HEK293T (cell line): ENCODE measurements at regions not wholly inside any gene's neighbourhood (a gene's known extent, or its start where the extent isn't known, plus 50 kb on each side); places are given as distances from the start of the nearest gene placed in this dataset.

ENCODE experiments used
- CTCF ChIA-PET: fragments of 350-600 bp; formaldehyde crosslinking; extraction: SDS; loops from one replicate; lab custom pipeline; 2021; ENCODE audit warnings: antibody characterized with exemption, inconsistent platforms; lab: Yijun Ruan, JAX
- POLR2A ChIA-PET: fragments of 350-600 bp; formaldehyde crosslinking; extraction: SDS; loops from one replicate; lab custom pipeline; 2020; ENCODE audit warnings: antibody characterized with exemption, inconsistent platforms; lab: Yijun Ruan, JAX
- DNase-seq: peaks from one replicate; pipeline ENCODE4 v3.0.0; 2012; ENCODE audit warnings: mixed read lengths; ENCODE audit errors: extremely low spot score
- ARNT ChIP-seq: fragments of 450-650 bp; IDR thresholded peaks from 2 replicates; pipeline ENCODE4 v1.6.1; 2017; ENCODE audit warnings: mild to moderate bottlenecking
- BHLHE40 ChIP-seq: fragments of 450-650 bp; IDR thresholded peaks from 2 replicates; pipeline ENCODE4 v1.6.1; 2016; ENCODE audit warnings: mild to moderate bottlenecking, moderate library complexity, borderline replicate concordance
- CTBP1 ChIP-seq: fragments of 450-650 bp; IDR thresholded peaks from 2 replicates; pipeline ENCODE4 v1.6.1; 2016; ENCODE audit warnings: borderline replicate concordance
- ELF4 ChIP-seq: fragments of 450-650 bp; IDR thresholded peaks from 2 replicates; pipeline ENCODE4 v1.6.1; 2017; ENCODE audit warnings: antibody characterized with exemption
- FOXA1 ChIP-seq: fragments of 450-650 bp; IDR thresholded peaks from 2 replicates; pipeline ENCODE4 v1.6.1; 2016; ENCODE audit warnings: mild to moderate bottlenecking
- FOXK2 ChIP-seq: fragments of 450-650 bp; IDR thresholded peaks from 2 replicates; pipeline ENCODE4 v1.6.1; 2016; ENCODE audit warnings: mild to moderate bottlenecking
- FOXM1 ChIP-seq: fragments of 450-650 bp; IDR thresholded peaks from 2 replicates; pipeline ENCODE4 v1.6.1; 2017; ENCODE audit warnings: mild to moderate bottlenecking, borderline replicate concordance
- HDGF ChIP-seq: fragments of 450-650 bp; IDR thresholded peaks from 2 replicates; pipeline ENCODE4 v1.6.1; 2017; ENCODE audit warnings: antibody characterized with exemption, borderline replicate concordance
- L3MBTL2 ChIP-seq: fragments of 450-650 bp; conservative IDR thresholded peaks from 2 replicates; pipeline ENCODE4 v1.6.1; 2016; ENCODE audit warnings: mild to moderate bottlenecking
- LEF1 ChIP-seq: fragments of 450-650 bp; IDR thresholded peaks from 2 replicates; pipeline ENCODE4 v1.6.1; 2017; ENCODE audit warnings: mild to moderate bottlenecking, borderline replicate concordance
- NFRKB ChIP-seq: fragments of 450-650 bp; IDR thresholded peaks from 2 replicates; pipeline ENCODE4 v1.6.1; 2016; ENCODE audit warnings: mild to moderate bottlenecking, moderate library complexity
- PKNOX1 ChIP-seq: fragments of 450-650 bp; IDR thresholded peaks from 2 replicates; pipeline ENCODE4 v1.6.1; 2016
- SP1 ChIP-seq: fragments of 450-650 bp; IDR thresholded peaks from 2 replicates; pipeline ENCODE4 v1.6.1; 2017
- SUZ12 ChIP-seq: fragments of 450-650 bp; IDR thresholded peaks from 2 replicates; pipeline ENCODE4 v1.6.1; 2016; ENCODE audit warnings: mild to moderate bottlenecking
- TARDBP ChIP-seq: fragments of 450-650 bp; IDR thresholded peaks from 2 replicates; pipeline ENCODE4 v1.6.1; 2016
- ZNF384 ChIP-seq: fragments of 450-650 bp; IDR thresholded peaks from 2 replicates; pipeline ENCODE4 v1.6.1; 2016

- CTCF ChIA-PET, result no interaction called here
- TF ChIP-seq ARNT (no peak), FOXM1 (no peak), ELF4 (no peak), TARDBP (no peak), PKNOX1 (no peak), FOXK2 (no peak), BHLHE40 (no peak), ZNF384 (no peak), HDGF (no peak), SP1 (no peak), CTBP1 (no peak), L3MBTL2 (no peak), FOXA1 (no peak), NFRKB (no peak), SUZ12 (no peak), LEF1 (no peak)
- POLR2A ChIA-PET, result no interaction called here
- DNase-seq, result no peak
These were observed 132.3 kb downstream of the FCRL5 start for GRCh38 chr1:157419845-157420542.

GRCh38 chr1:157418659-157419058 is 133.7 kb downstream of the FCRL5 start:
- TF ChIP-seq PKNOX1, result no peak
- no peak for TF ChIP-seq SUZ12
- TF ChIP-seq HDGF, result no peak
- TF ChIP-seq SP1, result no peak
- no peak for TF ChIP-seq TARDBP
- no peak for TF ChIP-seq ARNT
- TF ChIP-seq FOXM1, result no peak
- TF ChIP-seq BHLHE40, result no peak
- no peak for TF ChIP-seq LEF1
- TF ChIP-seq NFRKB, result no peak
- TF ChIP-seq L3MBTL2, result no peak
- TF ChIP-seq ELF4, result no peak
- TF ChIP-seq ZNF384, result no peak
- ChIA-PET POLR2A (no interaction called here), CTCF (interaction anchor here (0.6 kb wide), 1 partner anchor 142 kb away, joined by 3 read pairs; no protein-coding TSS in a partner anchor)
- no peak for DNase-seq

GRCh38 chr1:157418231-157418630 is 134.1 kb downstream of the FCRL5 start:
- ChIA-PET CTCF (interaction anchor here (0.6 kb wide), 1 partner anchor 142 kb away, joined by 3 read pairs; no protein-coding TSS in a partner anchor), POLR2A (no interaction called here)

GRCh38 chr1:157415661-157416060 is 136.7 kb downstream of the FCRL5 start:
- DNase-seq, result no peak
- no peak for TF ChIP-seq L3MBTL2
- TF ChIP-seq ZNF384, result no peak
- no peak for TF ChIP-seq LEF1
- no peak for TF ChIP-seq HDGF
- TF ChIP-seq FOXA1, result no peak
- no peak for TF ChIP-seq SUZ12
- TF ChIP-seq TARDBP, result no peak
- TF ChIP-seq CTBP1, result no peak
- POLR2A ChIA-PET, result no interaction called here

More at GRCh38 chr1:157418231-157418630, 134.1 kb downstream of the FCRL5 start:
- TF ChIP-seq SUZ12, result no peak
- no peak for DNase-seq

GRCh38 chr1:157412308-157412707 is 140.0 kb downstream of the FCRL5 start:
- DNase-seq, result no peak
- ChIA-PET CTCF (interaction anchor here (0.6 kb wide), 1 partner anchor 41 kb away, joined by 3 read pairs; no protein-coding TSS in a partner anchor), POLR2A (no interaction called here)
- TF ChIP-seq FOXM1 (no peak), SUZ12 (no peak), BHLHE40 (no peak), HDGF (no peak), FOXK2 (no peak), CTBP1 (no peak), ZNF384 (no peak), NFRKB (no peak), ARNT (no peak), PKNOX1 (no peak), LEF1 (no peak), SP1 (no peak), TARDBP (no peak), L3MBTL2 (no peak), ELF4 (no peak), FOXA1 (no peak)

More at GRCh38 chr1:157415661-157416060, 136.7 kb downstream of the FCRL5 start:
- CTCF ChIA-PET, result no interaction called here

- ChIA-PET CTCF (no interaction called here), POLR2A (no interaction called here)
- TF ChIP-seq PKNOX1 (no peak), FOXA1 (no peak)
These were observed 140.5 kb downstream of the FCRL5 start for GRCh38 chr1:157411769-157412168.

More at GRCh38 chr1:157411769-157412168, 140.5 kb downstream of the FCRL5 start:
- DNase-seq, result no peak
